Hepatocyte (in vitro differentiated cells): ENCODE measurements at regions not wholly inside any gene's neighbourhood (a gene's known extent, or its start where the extent isn't known, plus 50 kb on each side); places are given as distances from the start of the nearest gene placed in this dataset.
A peak's percentile ranks its signal among the peaks of the same experiment; 100 is the strongest.
"Not testable (repeated sequence)": the region's sequence is repeated elsewhere in the genome, so short reads cannot be mapped to it uniquely, and the experiment has no call there.

Source experiments
- DNase-seq: peaks from one replicate; pipeline ENCODE4 v3.0.0-alpha.2; 2016; ENCODE audit warnings: low spot score
- H2AFZ ChIP-seq: fragments of 200-600 bp; sonication (generic); 2 replicates; pipeline ENCODE4 v1.6.0; 2016; ENCODE audit warnings: antibody characterized with exemption, mild to moderate bottlenecking
- H3K27ac ChIP-seq: fragments of 200-600 bp; sonication (generic); 2 replicates; pipeline ENCODE4 v1.5.1; 2016; ENCODE audit warnings: mild to moderate bottlenecking
- H3K27me3 ChIP-seq: fragments of 200-600 bp; sonication (generic); 2 replicates; pipeline ENCODE4 v1.6.1; 2016
- H3K36me3 ChIP-seq: fragments of 200-600 bp; sonication (generic); replicated peaks from 2 replicates; pipeline ENCODE4 v1.5.1; 2016; ENCODE audit warnings: low read depth; ENCODE audit not compliant: insufficient read depth
- H3K4me1 ChIP-seq: fragments of 200-600 bp; sonication (generic); 2 replicates; pipeline ENCODE4 v1.5.1; 2016; ENCODE audit warnings: mild to moderate bottlenecking, moderate library complexity; ENCODE audit not compliant: insufficient read depth
- H3K4me2 ChIP-seq: fragments of 200-600 bp; sonication (generic); 2 replicates; pipeline ENCODE4 v1.6.0; 2016
- H3K4me3 ChIP-seq: fragments of 200-600 bp; sonication (generic); 2 replicates; pipeline ENCODE4 v1.5.1; 2016; ENCODE audit warnings: mild to moderate bottlenecking
- H3K79me2 ChIP-seq: fragments of 200-600 bp; sonication (generic); 2 replicates; pipeline ENCODE4 v1.6.0; 2017; ENCODE audit warnings: mild to moderate bottlenecking
- H3K9me2 ChIP-seq: fragments of 200-600 bp; sonication (generic); replicated peaks from 2 replicates; pipeline ENCODE4 v1.6.0; 2017; ENCODE audit warnings: mild to moderate bottlenecking; ENCODE audit not compliant: insufficient read depth
- H3K9me3 ChIP-seq: fragments of 200-600 bp; sonication (generic); 2 replicates; pipeline ENCODE4 v1.5.1; 2016; ENCODE audit warnings: low read depth, mild to moderate bottlenecking
- H4K20me1 ChIP-seq: fragments of 200-600 bp; sonication (generic); 2 replicates; pipeline ENCODE4 v1.6.0; 2016; ENCODE audit warnings: mild to moderate bottlenecking; ENCODE audit not compliant: insufficient read depth, poor library complexity, severe bottlenecking
- EZH2 ChIP-seq: fragments of 200-600 bp; sonication (generic); IDR thresholded peaks from 2 replicates; pipeline ENCODE4 v1.6.1; 2016; ENCODE audit warnings: antibody characterized with exemption, mild to moderate bottlenecking, borderline replicate concordance
- EZH2phosphoT487 ChIP-seq: fragments of 200-600 bp; sonication (generic); IDR thresholded peaks from one replicate; pipeline ENCODE4 v1.6.1; 2018; ENCODE audit warnings: antibody characterized with exemption, mild to moderate bottlenecking, low read depth, moderate library complexity; ENCODE audit not compliant: unreplicated experiment, severe bottlenecking
- WGBS: methylation state at CpG from one replicate; pipeline ENCODE4 v1.1.6; 2016; ENCODE audit warnings: low lambda C conversion rate; ENCODE audit errors: missing lambda C conversion rate; 5-methylcytosine and 5-hydroxymethylcytosine counted together
- TF ChIP-seq, protein P1 (sequence below): fragments of 200-600 bp; sonication (generic); IDR thresholded peaks from 2 replicates; pipeline ENCODE4 v1.5.1; 2016; ENCODE audit warnings: antibody characterized with exemption, mild to moderate bottlenecking; ENCODE audit not compliant: poor library complexity

DNA sequence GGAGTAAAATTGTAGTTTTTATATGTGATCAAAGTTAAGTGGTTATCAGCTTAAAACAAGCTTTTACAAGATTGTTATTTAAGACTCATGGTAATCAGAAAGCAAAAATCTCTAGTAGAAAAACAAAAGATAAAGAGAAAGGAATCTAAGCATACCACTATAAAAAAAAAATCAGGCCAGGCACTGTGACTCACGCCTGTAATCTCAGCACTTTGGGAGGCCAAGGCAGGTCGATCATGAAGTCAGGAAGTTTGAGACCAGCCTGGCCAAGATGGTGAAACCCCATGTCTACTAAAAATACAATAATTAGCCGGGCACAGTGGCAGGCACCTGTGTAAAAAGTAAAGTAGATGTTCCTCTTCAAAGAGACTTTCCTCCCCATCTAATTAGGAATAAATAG lies 265.9 kb upstream of the NRP1 start:
- no peak overlapping the region for H3K27ac ChIP-seq
- H3K9me2 ChIP-seq: no peaks in the 10 kb centered on the region
- no peaks in the 10 kb centered on the region for H3K27me3 ChIP-seq
- H3K79me2 ChIP-seq: no peaks in the 10 kb centered on the region
- WGBS: 69% methylated on average over 3 of the region's 3 CpGs
- TF ChIP-seq EZH2phosphoT487 (no peak), EZH2 (no peak)
- TF ChIP-seq, protein P1, sequence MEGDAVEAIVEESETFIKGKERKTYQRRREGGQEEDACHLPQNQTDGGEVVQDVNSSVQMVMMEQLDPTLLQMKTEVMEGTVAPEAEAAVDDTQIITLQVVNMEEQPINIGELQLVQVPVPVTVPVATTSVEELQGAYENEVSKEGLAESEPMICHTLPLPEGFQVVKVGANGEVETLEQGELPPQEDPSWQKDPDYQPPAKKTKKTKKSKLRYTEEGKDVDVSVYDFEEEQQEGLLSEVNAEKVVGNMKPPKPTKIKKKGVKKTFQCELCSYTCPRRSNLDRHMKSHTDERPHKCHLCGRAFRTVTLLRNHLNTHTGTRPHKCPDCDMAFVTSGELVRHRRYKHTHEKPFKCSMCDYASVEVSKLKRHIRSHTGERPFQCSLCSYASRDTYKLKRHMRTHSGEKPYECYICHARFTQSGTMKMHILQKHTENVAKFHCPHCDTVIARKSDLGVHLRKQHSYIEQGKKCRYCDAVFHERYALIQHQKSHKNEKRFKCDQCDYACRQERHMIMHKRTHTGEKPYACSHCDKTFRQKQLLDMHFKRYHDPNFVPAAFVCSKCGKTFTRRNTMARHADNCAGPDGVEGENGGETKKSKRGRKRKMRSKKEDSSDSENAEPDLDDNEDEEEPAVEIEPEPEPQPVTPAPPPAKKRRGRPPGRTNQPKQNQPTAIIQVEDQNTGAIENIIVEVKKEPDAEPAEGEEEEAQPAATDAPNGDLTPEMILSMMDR: no peak
- H4K20me1 ChIP-seq: no peaks in the 10 kb centered on the region
- H3K36me3 ChIP-seq: no peaks in the 10 kb centered on the region
- H3K4me1 ChIP-seq: no peaks in the 10 kb centered on the region
- H3K9me3 ChIP-seq: no peaks in the 10 kb centered on the region
- no peak overlapping the region for H3K4me2 ChIP-seq
- no peak overlapping the region for H2AFZ ChIP-seq
- H3K4me3 ChIP-seq: no peak overlapping the region
- DNase-seq: no peak

GRCh38 chr10:33596422-33596821 lies 262.0 kb upstream of the NRP1 start:
- Histone ChIP-seq H3K4me1 (no peaks in the 10 kb centered on the region), H3K4me3 (no peak overlapping the region), H3K4me2 (no peak overlapping the region), H3K9me3 (no peaks in the 10 kb centered on the region), H3K9me2 (no peaks in the 10 kb centered on the region), H3K27ac (no peak overlapping the region), H3K36me3 (no peaks in the 10 kb centered on the region), H2AFZ (no peak overlapping the region), H4K20me1 (no peaks in the 10 kb centered on the region), H3K27me3 (no peaks in the 10 kb centered on the region), H3K79me2 (no peaks in the 10 kb centered on the region)
- 77% methylated on average over 6 of the region's 6 CpGs for WGBS
- no peak for DNase-seq
- TF ChIP-seq, protein P1: no peak
- TF ChIP-seq EZH2 (no peak), EZH2phosphoT487 (no peak)

- Histone ChIP-seq H3K4me1 (no peaks in the 10 kb centered on the region), H3K79me2 (no peaks in the 10 kb centered on the region), H3K9me2 (no peaks in the 10 kb centered on the region), H4K20me1 (no peaks in the 10 kb centered on the region), H3K9me3 (no peaks in the 10 kb centered on the region), H2AFZ (no peak overlapping the region), H3K4me2 (peak overlapping the region; percentile 27), H3K36me3 (no peaks in the 10 kb centered on the region), H3K27me3 (no peaks in the 10 kb centered on the region), H3K27ac (no peak overlapping the region), H3K4me3 (no peak overlapping the region)
- 68% methylated on average over 8 of the region's 8 CpGs for whole genome bisulfite sequencing
- DNase-seq: no peak
- TF ChIP-seq EZH2 (no peak), EZH2phosphoT487 (no peak)
These were observed 260.0 kb upstream of the NRP1 start for GRCh38 chr10:33594475-33594874.

DNA sequence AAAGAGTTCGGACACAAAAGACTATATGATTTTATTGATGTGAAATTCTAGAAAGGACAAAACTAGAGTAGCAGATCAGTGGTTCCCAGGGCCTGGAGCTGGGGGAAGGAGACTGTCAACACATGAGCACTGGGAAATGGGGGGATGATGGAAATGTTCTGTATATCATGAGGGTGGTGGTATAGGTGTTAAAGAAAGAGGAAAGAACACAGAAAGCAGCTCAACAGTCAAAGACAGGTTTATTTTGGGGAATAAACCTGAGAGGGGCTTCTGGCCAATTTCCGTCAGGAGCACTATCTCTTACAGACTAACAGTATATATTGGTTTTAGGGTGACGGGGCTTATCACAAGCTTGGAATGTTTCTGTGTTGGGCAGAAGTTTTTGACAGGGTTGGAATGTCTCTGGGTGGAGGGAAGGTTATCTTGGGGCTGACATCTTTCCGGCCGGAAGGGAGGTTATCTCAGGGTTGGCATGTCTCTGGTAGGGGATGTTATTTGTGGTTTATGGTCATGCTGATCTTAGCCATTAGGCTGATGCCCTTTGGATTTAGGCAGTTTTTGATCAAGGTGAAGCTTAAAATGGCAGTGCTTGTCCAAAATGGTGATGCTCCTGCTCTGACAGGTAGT lies 254.6 kb upstream of the NRP1 start:
- 80% methylated on average over 5 of the region's 5 CpGs for WGBS
- no peaks in the 10 kb centered on the region for H3K27me3 ChIP-seq
- TF ChIP-seq EZH2phosphoT487: no peak
- no peak for TF ChIP-seq EZH2
- TF ChIP-seq, protein P1: no peak
- no peaks in the 10 kb centered on the region for H3K79me2 ChIP-seq
- H3K27ac ChIP-seq: no peak overlapping the region
- H3K4me3 ChIP-seq: no peak overlapping the region
- no peak overlapping the region for H2AFZ ChIP-seq
- no peaks in the 10 kb centered on the region for H4K20me1 ChIP-seq
- H3K9me2 ChIP-seq: no peaks in the 10 kb centered on the region
- no peaks in the 10 kb centered on the region for H3K4me1 ChIP-seq
- DNase-seq: no peak
- no peaks in the 10 kb centered on the region for H3K9me3 ChIP-seq
- no peaks in the 10 kb centered on the region for H3K36me3 ChIP-seq
- H3K4me2 ChIP-seq: no peak overlapping the region

GRCh38 chr10:33584596-33584995 lies 250.1 kb upstream of the NRP1 start:
- not testable (repeated sequence) for H3K36me3 ChIP-seq, H3K9me3 ChIP-seq, H3K79me2 ChIP-seq, DNase-seq, H3K27me3 ChIP-seq, H2AFZ ChIP-seq, H3K4me2 ChIP-seq, H3K27ac ChIP-seq, H4K20me1 ChIP-seq, H3K4me1 ChIP-seq, H3K4me3 ChIP-seq, H3K9me2 ChIP-seq
- 61% methylated on average over 3 of the region's 3 CpGs for WGBS
